Progenitor cell of endocrine pancreas (in vitro differentiated cells): ENCODE measurements at regions not wholly inside any gene's neighbourhood (a gene's known extent, or its start where the extent isn't known, plus 50 kb on each side); places are given as distances from the start of the nearest gene placed in this dataset.

Source experiments
- DNase-seq: peaks from one replicate; pipeline ENCODE4 v3.0.0; 2021; ENCODE audit warnings: low spot score; ENCODE audit not compliant: unreplicated experiment
- H3K27ac Mint-ChIP-seq: 2 replicates; pipeline ENCODE4 v1.8.0; 2021; ENCODE audit warnings: mild to moderate bottlenecking, moderate library complexity, mixed read lengths
- H3K27me3 Mint-ChIP-seq: 2 replicates; pipeline ENCODE4 v1.8.0; 2021; ENCODE audit warnings: mixed read lengths
- H3K36me3 Mint-ChIP-seq: 2 replicates; pipeline ENCODE4 v1.8.0; 2022; ENCODE audit warnings: mixed read lengths; ENCODE audit not compliant: insufficient read depth
- H3K4me1 Mint-ChIP-seq: 2 replicates; pipeline ENCODE4 v1.8.0; 2021; ENCODE audit warnings: low read depth, mixed read lengths
- H3K4me3 Mint-ChIP-seq: 2 replicates; pipeline ENCODE4 v1.8.0; 2021; ENCODE audit warnings: low read depth, mild to moderate bottlenecking, moderate library complexity, mixed read lengths
- H3K9me3 Mint-ChIP-seq: 2 replicates; pipeline ENCODE4 v1.8.0; 2021; ENCODE audit warnings: low read depth, mixed read lengths
- CTCF ChIP-seq: fragments of 200-600 bp; sonication (generic); IDR thresholded peaks from one replicate; pipeline ENCODE4 v1.5.0; 2021; ENCODE audit warnings: antibody characterized with exemption, mild to moderate bottlenecking; ENCODE audit not compliant: unreplicated experiment

DNA sequence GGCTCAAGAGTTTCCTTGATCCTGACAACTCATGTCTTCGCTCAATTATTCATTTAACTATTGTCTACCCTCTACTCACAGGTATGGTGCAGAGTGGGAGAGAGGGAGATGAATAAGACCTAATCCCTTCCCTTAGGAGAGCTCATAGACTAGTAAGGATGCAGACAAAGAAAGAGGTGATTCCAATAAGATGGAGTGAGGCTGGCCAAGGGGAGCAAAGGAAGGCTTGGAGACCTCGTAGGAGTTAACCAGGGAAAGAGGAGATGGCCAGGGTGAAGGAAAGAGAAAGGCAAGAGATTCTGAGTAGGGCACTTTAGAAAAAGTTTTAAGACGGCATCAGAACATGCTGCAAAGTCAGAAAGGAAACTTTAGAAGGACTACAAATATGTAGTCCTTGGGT, 588.5 kb downstream of the VRK1 start:
- DNase-seq = no peak
- Mint-ChIP-seq H3K27ac (no peak overlapping the region), H3K27me3 (peaks cover 13% of the 10 kb centered on the region), H3K36me3 (no peaks in the 10 kb centered on the region), H3K9me3 (no peaks in the 10 kb centered on the region), H3K4me3 (no peak overlapping the region), H3K4me1 (peaks cover 5% of the 10 kb centered on the region)
- no peak for TF ChIP-seq CTCF

- H3K27ac Mint-ChIP-seq = no peak overlapping the region
- TF ChIP-seq CTCF = no peak
- H3K36me3 Mint-ChIP-seq = no peaks in the 10 kb centered on the region
- no peaks in the 10 kb centered on the region for H3K9me3 Mint-ChIP-seq
- no peak for DNase-seq
- no peak overlapping the region for H3K4me3 Mint-ChIP-seq
- H3K27me3 Mint-ChIP-seq = peaks cover 12% of the 10 kb centered on the region
- peaks cover 5% of the 10 kb centered on the region for H3K4me1 Mint-ChIP-seq
These were observed 590.2 kb downstream of the VRK1 start for GRCh38 chr14:97387252-97387874.

DNA sequence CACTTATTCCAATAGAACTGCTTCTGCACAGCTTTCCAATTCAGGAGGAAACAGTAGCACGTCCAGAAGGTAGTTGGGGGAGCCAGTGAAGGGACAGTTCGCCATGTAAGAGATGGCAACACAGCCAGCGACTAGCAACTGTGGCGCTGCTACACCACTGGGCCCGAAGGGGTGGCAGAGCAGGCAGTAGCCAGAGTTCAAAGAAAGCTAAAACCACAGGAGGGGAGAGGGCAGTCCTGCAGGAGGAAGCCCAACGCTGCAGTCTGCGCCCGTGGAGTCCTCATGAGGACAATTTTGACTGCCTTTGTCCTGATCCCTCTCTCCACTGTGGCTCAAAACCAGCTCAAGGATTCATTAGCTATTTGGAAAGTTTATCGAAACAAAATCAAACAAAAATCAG, 591.2 kb downstream of the VRK1 start:
- H3K36me3 Mint-ChIP-seq = no peaks in the 10 kb centered on the region
- H3K4me3 Mint-ChIP-seq = no peak overlapping the region
- DNase-seq = no peak
- no peak overlapping the region for H3K27ac Mint-ChIP-seq
- H3K9me3 Mint-ChIP-seq = no peaks in the 10 kb centered on the region
- peaks cover 6% of the 10 kb centered on the region for H3K4me1 Mint-ChIP-seq
- peaks cover 13% of the 10 kb centered on the region for H3K27me3 Mint-ChIP-seq
- TF ChIP-seq CTCF = no peak

- no peaks in the 10 kb centered on the region for H3K9me3 Mint-ChIP-seq
These were observed 593.0 kb downstream of the VRK1 start for GRCh38 chr14:97390096-97390724.

DNA sequence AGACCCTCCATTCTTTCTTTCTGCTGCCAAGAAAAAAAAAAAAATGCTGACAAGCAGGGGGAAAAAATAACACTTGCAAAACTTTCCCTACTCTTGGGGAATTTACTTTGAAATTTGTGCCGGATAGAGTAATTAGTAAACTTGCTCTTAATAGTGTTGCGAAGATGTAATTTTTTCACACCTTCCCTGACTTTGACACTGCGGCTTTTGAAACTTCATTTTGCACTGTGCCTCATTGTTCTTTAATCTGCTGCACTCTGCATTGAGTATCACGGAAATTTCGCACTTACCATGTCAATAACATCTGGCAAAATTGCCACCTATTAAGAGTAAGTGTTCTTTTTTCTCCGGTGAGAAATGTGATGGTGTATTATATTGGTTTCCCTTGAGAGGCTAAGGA, 596.1 kb downstream of the VRK1 start:
- TF ChIP-seq CTCF = no peak
- Mint-ChIP-seq H3K27ac (no peak overlapping the region), H3K27me3 (peaks cover 8% of the 10 kb centered on the region), H3K4me3 (no peak overlapping the region), H3K9me3 (no peaks in the 10 kb centered on the region), H3K36me3 (no peaks in the 10 kb centered on the region), H3K4me1 (peaks cover 2% of the 10 kb centered on the region)
- DNase-seq = no peak

More at GRCh38 chr14:97390096-97390724, 593.0 kb downstream of the VRK1 start:
- peaks cover 6% of the 10 kb centered on the region for H3K4me1 Mint-ChIP-seq
- no peaks in the 10 kb centered on the region for H3K36me3 Mint-ChIP-seq
- DNase-seq = no peak
- no peak for TF ChIP-seq CTCF
- no peak overlapping the region for H3K4me3 Mint-ChIP-seq
- H3K27me3 Mint-ChIP-seq = peaks cover 11% of the 10 kb centered on the region
- no peak overlapping the region for H3K27ac Mint-ChIP-seq
